ENCODE measurements at regions not wholly inside any gene's neighbourhood (a gene's known extent, or its start where the extent isn't known, plus 50 kb on each side); places are given as distances from the start of the nearest gene placed in this dataset.

DNA sequence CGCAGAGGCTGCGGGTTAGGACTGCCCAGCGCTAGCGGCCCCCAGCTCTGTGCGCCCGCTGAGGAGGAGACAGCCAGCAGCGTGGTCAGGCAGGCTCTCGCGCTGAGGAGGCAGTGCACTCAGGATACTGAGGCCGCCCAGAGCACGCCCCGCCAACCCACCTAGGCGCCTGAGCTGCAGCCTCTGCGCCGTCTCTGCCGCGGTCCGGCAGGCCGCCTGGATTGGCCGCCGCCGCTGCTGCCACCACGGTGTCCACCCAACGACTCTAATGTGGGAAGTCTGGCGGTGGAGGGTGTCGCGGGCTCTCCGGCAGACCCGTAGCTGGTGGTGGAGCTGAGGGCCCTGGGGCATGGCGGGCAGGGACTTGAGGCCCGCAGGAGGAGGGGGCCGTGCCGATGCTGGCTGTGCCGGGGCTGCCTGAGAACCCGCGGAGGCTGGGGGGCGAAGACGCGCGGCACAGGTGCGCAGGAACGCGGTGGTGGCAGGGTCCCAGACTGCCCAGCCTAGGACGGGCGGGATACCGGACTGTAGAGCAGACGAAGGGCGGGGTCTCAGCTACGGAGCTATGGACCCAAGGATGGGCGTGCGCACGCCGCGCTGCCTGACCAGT is 69.9 kb downstream of the ASCL4 start:
- TF ChIP-seq CEBPG (CRISPR knock-in tag; IDR thresholded peaks at IDR 0.05) (no peak), CEBPG (tag; conservative IDR thresholded peaks at IDR 0.05 in 1 of 2, IDR thresholded peaks at IDR 0.05 in 1 of 2) (no peak), YY1 (IDR thresholded peaks at IDR 0.05; ENCODE audit: borderline replicate concordance in 1 of 3, control insufficient read depth in 1 of 3, extremely low read depth in 1 of 3, insufficient read depth in 3 of 3, insufficient read length in 1 of 3, insufficient replicate concordance in 2 of 3, low read depth in 1 of 3, low read length in 2 of 3) (no peak), ZNF561 (CRISPR knock-in tag; conservative IDR thresholded peaks at IDR 0.05) (no peak), CREB1 (IDR thresholded peaks at IDR 0.05) (no peak), CREB1 (CRISPR knock-in tag; IDR thresholded peaks at IDR 0.05) (no peak)
- TF ChIP-seq, protein P1, sequence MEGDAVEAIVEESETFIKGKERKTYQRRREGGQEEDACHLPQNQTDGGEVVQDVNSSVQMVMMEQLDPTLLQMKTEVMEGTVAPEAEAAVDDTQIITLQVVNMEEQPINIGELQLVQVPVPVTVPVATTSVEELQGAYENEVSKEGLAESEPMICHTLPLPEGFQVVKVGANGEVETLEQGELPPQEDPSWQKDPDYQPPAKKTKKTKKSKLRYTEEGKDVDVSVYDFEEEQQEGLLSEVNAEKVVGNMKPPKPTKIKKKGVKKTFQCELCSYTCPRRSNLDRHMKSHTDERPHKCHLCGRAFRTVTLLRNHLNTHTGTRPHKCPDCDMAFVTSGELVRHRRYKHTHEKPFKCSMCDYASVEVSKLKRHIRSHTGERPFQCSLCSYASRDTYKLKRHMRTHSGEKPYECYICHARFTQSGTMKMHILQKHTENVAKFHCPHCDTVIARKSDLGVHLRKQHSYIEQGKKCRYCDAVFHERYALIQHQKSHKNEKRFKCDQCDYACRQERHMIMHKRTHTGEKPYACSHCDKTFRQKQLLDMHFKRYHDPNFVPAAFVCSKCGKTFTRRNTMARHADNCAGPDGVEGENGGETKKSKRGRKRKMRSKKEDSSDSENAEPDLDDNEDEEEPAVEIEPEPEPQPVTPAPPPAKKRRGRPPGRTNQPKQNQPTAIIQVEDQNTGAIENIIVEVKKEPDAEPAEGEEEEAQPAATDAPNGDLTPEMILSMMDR (IDR thresholded peaks at IDR 0.05 in 2 of 3, conservative IDR thresholded peaks at IDR 0.05 in 1 of 3; ENCODE audit: insufficient read depth in 2 of 3, low read depth in 1 of 3, low read length in 3 of 3) = no peak

Measured in K562 (cell line).